Endothelial cell of umbilical vein (primary cell): ENCODE measurements at regions not wholly inside any gene's neighbourhood (a gene's known extent, or its start where the extent isn't known, plus 50 kb on each side); places are given as distances from the start of the nearest gene placed in this dataset.

Experiments used
- BruUV-seq: library from RNA; stranded (reverse); fragments of 400-500 nt; replicated peaks from 2 replicates; lab custom pipeline; 2021; lab: Mats Ljungman, UMichigan
- CTCF ChIA-PET: fragments of 300-600, 350-600 bp; sonication (Branson Sonifier 250); formaldehyde crosslinking; loops from one replicate; lab custom pipeline; 2021; ENCODE audit warnings: antibody characterized with exemption, inconsistent platforms; lab: Charles Lee
- POLR2A ChIA-PET: fragments of 300-600, 350-600 bp; sonication (Branson Sonifier 250); formaldehyde crosslinking; loops from one replicate; lab custom pipeline; 2021; ENCODE audit warnings: antibody characterized with exemption, inconsistent platforms; lab: Charles Lee
- DNase-seq: peaks from one replicate; pipeline ENCODE4 v3.0.0-alpha.2; 2011; ENCODE audit warnings: low read depth, low spot score
- FAIRE-seq: peaks from 2 replicates; lab custom pipeline; 2011; peaks lifted over from hg19 to GRCh38; lab: Jason Lieb, UNC
- H2AFZ ChIP-seq: 2 replicates; pipeline ENCODE4 v1.6.0; 2012; ENCODE audit warnings: low read depth, low read length, control low read depth, inconsistent platforms
- H3K27ac ChIP-seq: 2 replicates; pipeline ENCODE4 v1.5.1; 2011; ENCODE audit warnings: low read depth, mild to moderate bottlenecking, control low read depth, low read length, moderate library complexity; ENCODE audit not compliant: insufficient read depth
- H3K27me3 ChIP-seq, 2 experiments: 2 replicates each; pipeline versions ENCODE4 v1.6.0 to v1.6.1; 2011; ENCODE audit warnings: low read length in 2 of 2, mixed read lengths in 1 of 2; ENCODE audit not compliant: control insufficient read depth in 2 of 2, insufficient read depth in 2 of 2
- H3K36me3 ChIP-seq, 2 experiments: 2 replicates in 1 of 2; 3 replicates in 1 of 2; pipeline ENCODE4 v1.5.1; 2011; ENCODE audit warnings: low read length in 2 of 2, mild to moderate bottlenecking in 1 of 2, moderate library complexity in 1 of 2; ENCODE audit not compliant: control insufficient read depth in 2 of 2, insufficient read depth in 2 of 2; ENCODE audit errors: extremely low read depth in 1 of 2
- H3K4me1 ChIP-seq: 3 replicates; pipeline ENCODE4 v1.5.1; 2011; ENCODE audit warnings: mild to moderate bottlenecking, low read length; ENCODE audit not compliant: control insufficient read depth, insufficient read depth; ENCODE audit errors: extremely low read depth
- H3K4me2 ChIP-seq: 2 replicates; pipeline ENCODE4 v1.6.1; 2011; ENCODE audit warnings: low read length, control low read depth, mixed read lengths; ENCODE audit not compliant: insufficient read depth
- H3K4me3 ChIP-seq, 3 experiments: fragments of 200-600 bp in 1 of 3; sonication (generic), shearing (Covaris generic) in 1 of 3; replicated peaks in 1 of 3; 2 replicates each; pipeline ENCODE4 v1.5.1; 2011 to 2016; ENCODE audit warnings: control low read depth in 3 of 3, low read length in 3 of 3, mild to moderate bottlenecking in 2 of 3, inconsistent platforms in 1 of 3, low read depth in 1 of 3, moderate library complexity in 1 of 3; ENCODE audit not compliant: insufficient read depth in 1 of 3
- H3K79me2 ChIP-seq: 2 replicates; pipeline ENCODE4 v1.6.0; 2012; ENCODE audit warnings: low read length, inconsistent platforms; ENCODE audit not compliant: control insufficient read depth, insufficient read depth
- H3K9ac ChIP-seq: replicated peaks from 2 replicates; pipeline ENCODE3; 2011; ENCODE audit warnings: low read length, control low read depth; ENCODE audit not compliant: insufficient read depth; ENCODE audit errors: extremely low read depth
- H3K9me1 ChIP-seq: replicated peaks from 3 replicates; pipeline ENCODE4 v1.6.0; 2011; ENCODE audit warnings: mild to moderate bottlenecking, low read length; ENCODE audit not compliant: control insufficient read depth, insufficient read depth; ENCODE audit errors: extremely low read depth
- H3K9me3 ChIP-seq: replicated peaks from 2 replicates; pipeline ENCODE4 v1.5.1; 2012; ENCODE audit warnings: low read length, inconsistent platforms; ENCODE audit not compliant: control insufficient read depth, insufficient read depth
- H4K20me1 ChIP-seq: replicated peaks from 2 replicates; pipeline ENCODE3; 2011; ENCODE audit warnings: mild to moderate bottlenecking, low read length; ENCODE audit not compliant: control insufficient read depth, insufficient read depth; ENCODE audit errors: extremely low read depth
- EZH2 ChIP-seq: IDR thresholded peaks from 2 replicates; pipeline ENCODE4 v1.6.1; 2012; ENCODE audit warnings: borderline replicate concordance, low read depth, mild to moderate bottlenecking, moderate library complexity, low read length, inconsistent platforms; ENCODE audit not compliant: severe bottlenecking
- FOS ChIP-seq: IDR thresholded peaks from 2 replicates; pipeline ENCODE4 v1.6.1; 2011; ENCODE audit warnings: mild to moderate bottlenecking, low read length, moderate library complexity, borderline replicate concordance; ENCODE audit not compliant: insufficient read depth
- GATA2 ChIP-seq: IDR thresholded peaks from 2 replicates; pipeline ENCODE4 v1.7.0; 2011; ENCODE audit warnings: low read depth, mild to moderate bottlenecking, moderate library complexity, mixed read lengths, low read length; ENCODE audit not compliant: insufficient read length, insufficient read depth
- JUN ChIP-seq: IDR thresholded peaks from 2 replicates; pipeline ENCODE4 v1.6.1; 2011; ENCODE audit warnings: borderline replicate concordance, low read depth; ENCODE audit not compliant: insufficient read length, insufficient read depth
- MYC ChIP-seq: IDR thresholded peaks from one replicate; pipeline ENCODE4 v1.6.1; 2011; ENCODE audit warnings: mild to moderate bottlenecking, low read depth, low read length
- POLR2A ChIP-seq: IDR thresholded peaks from 2 replicates; pipeline ENCODE4 v1.6.1; 2012; ENCODE audit warnings: low read depth, mild to moderate bottlenecking, control low read depth, low read length
- POLR2AphosphoS5 ChIP-seq: IDR thresholded peaks from 2 replicates; pipeline ENCODE4 v1.6.1; 2012; ENCODE audit warnings: low read depth, mild to moderate bottlenecking, control low read depth, low read length, moderate library complexity; ENCODE audit not compliant: insufficient read depth
- dilution Hi-C: fragments of 300-500 bp; cut with MboI; formaldehyde crosslinking; loops from one replicate; pipeline ENCODE4 v1.15.0; 2019; ENCODE audit warnings: low sequenced_read_pairs; ENCODE audit not compliant: extremely low pct_ligation_motif_present
- intact Hi-C: fragments of 100-400 bp; cut with micrococcal nuclease; formaldehyde crosslinking; loops from one replicate; pipeline ENCODE4 v1.10.0; 2022
- TF ChIP-seq, protein P1 (sequence below): IDR thresholded peaks from 2 replicates; pipeline ENCODE4 v1.6.1; 2011; ENCODE audit not compliant: insufficient read depth, insufficient read length
- TF ChIP-seq, protein P2 (sequence below), 2 donors: IDR thresholded peaks; 1 replicate in 1 of 2; 2 replicates in 1 of 2; pipeline ENCODE4 v1.5.1; 2011; ENCODE audit warnings: low read length in 2 of 2, mild to moderate bottlenecking in 2 of 2, moderate library complexity in 2 of 2, control low read depth in 1 of 2, inconsistent platforms in 1 of 2, low read depth in 1 of 2; ENCODE audit not compliant: insufficient read depth in 1 of 2; ENCODE audit errors: extremely low read depth in 1 of 2

DNA sequence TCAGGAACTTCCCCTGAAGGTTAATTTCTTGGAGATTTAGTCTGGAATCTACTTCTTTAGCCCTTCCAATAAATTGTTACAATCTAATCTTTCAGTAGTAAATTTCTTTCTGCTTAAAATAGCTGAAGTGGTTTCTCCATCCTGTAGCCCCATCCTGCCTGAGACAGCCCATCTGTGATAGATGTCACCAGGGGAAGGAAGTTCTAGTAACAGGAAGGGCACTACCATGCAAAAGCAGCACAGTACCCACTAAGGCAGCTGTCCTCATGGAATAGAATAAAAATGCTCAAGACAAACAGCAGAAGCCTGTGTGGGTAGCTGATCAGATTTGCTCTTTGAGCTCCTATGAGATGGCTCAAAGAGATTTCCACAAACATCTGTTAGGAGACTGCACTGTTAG, 1036.5 kb downstream of the SLITRK5 start:
- FAIRE-seq = no peak
- no peak for TF ChIP-seq EZH2
- TF ChIP-seq JUN = no peak
- TF ChIP-seq, protein P1, sequence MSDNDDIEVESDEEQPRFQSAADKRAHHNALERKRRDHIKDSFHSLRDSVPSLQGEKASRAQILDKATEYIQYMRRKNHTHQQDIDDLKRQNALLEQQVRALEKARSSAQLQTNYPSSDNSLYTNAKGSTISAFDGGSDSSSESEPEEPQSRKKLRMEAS = no peak
- TF ChIP-seq GATA2 = no peak
- intact Hi-C loops = no loop called here
- Histone ChIP-seq H2AFZ (no peak overlapping the region), H3K9ac (no peak overlapping the region), H3K4me2 (no peak overlapping the region), H3K27me3 (no peaks in the 10 kb centered on the region), H3K9me3 (no peaks in the 10 kb centered on the region), H3K27ac (no peak overlapping the region), H3K36me3 (no peaks in the 10 kb centered on the region), H3K79me2 (no peaks in the 10 kb centered on the region), H3K9me1 (no peaks in the 10 kb centered on the region), H3K4me3 (no peak overlapping the region), H3K4me1 (no peaks in the 10 kb centered on the region), H4K20me1 (no peaks in the 10 kb centered on the region)
- CTCF ChIA-PET = no interaction called here
- dilution Hi-C loops = no loop called here
- DNase-seq = no peak
- no TSS peak for BruUV-seq
- POLR2A ChIA-PET = no interaction called here

DNA sequence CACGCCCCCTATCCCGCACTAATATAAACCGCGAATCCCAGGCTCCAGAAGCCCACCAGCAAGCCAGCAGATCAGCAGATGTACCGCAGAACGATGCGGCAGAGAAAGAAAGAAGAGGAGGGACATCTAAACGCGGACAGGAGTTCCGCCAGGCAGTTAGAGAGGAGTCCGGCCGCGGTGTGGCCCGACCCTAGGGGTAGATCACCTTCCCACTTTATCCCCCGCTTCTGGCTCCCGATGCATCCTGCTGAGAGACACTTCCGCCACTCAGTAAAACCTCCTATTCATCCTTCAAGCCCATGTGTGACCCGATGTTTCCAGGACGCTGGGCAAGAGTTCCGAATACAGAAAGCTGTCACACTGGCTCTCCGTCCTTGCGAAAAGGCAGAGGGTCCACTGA, 1046.8 kb downstream of the SLITRK5 start:
- Histone ChIP-seq H3K79me2 (no peaks in the 10 kb centered on the region), H3K9ac (no peak overlapping the region), H3K27me3 (no peaks in the 10 kb centered on the region), H3K9me3 (peaks cover 8% of the 10 kb centered on the region), H3K4me2 (no peak overlapping the region), H4K20me1 (no peaks in the 10 kb centered on the region), H2AFZ (no peak overlapping the region), H3K9me1 (no peaks in the 10 kb centered on the region), H3K36me3 (no peaks in the 10 kb centered on the region), H3K27ac (no peak overlapping the region), H3K4me1 (no peaks in the 10 kb centered on the region), H3K4me3 (no peak overlapping the region)
- intact Hi-C loops = no loop called here
- FAIRE-seq (no peak), DNase-seq (no peak)
- CTCF ChIA-PET = no interaction called here
- no peak for TF ChIP-seq MYC
- TF ChIP-seq EZH2 = no peak
- no peak for TF ChIP-seq GATA2
- TF ChIP-seq, protein P2, sequence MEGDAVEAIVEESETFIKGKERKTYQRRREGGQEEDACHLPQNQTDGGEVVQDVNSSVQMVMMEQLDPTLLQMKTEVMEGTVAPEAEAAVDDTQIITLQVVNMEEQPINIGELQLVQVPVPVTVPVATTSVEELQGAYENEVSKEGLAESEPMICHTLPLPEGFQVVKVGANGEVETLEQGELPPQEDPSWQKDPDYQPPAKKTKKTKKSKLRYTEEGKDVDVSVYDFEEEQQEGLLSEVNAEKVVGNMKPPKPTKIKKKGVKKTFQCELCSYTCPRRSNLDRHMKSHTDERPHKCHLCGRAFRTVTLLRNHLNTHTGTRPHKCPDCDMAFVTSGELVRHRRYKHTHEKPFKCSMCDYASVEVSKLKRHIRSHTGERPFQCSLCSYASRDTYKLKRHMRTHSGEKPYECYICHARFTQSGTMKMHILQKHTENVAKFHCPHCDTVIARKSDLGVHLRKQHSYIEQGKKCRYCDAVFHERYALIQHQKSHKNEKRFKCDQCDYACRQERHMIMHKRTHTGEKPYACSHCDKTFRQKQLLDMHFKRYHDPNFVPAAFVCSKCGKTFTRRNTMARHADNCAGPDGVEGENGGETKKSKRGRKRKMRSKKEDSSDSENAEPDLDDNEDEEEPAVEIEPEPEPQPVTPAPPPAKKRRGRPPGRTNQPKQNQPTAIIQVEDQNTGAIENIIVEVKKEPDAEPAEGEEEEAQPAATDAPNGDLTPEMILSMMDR (IDR thresholded peaks at IDR 0.05; ENCODE audit: extremely low read depth in 1 of 2, insufficient read depth in 1 of 2, low read depth in 1 of 2, low read length in 2 of 2) = no peak
- TF ChIP-seq JUN = no peak
- no peak for TF ChIP-seq FOS
- TF ChIP-seq POLR2A = no peak
- no peak for TF ChIP-seq POLR2AphosphoS5
- TF ChIP-seq, protein P1 = no peak
- dilution Hi-C loops = no loop called here
- POLR2A ChIA-PET = no interaction called here
- no TSS peak for BruUV-seq
